A673 (cell line): ENCODE measurements at regions not wholly inside any gene's neighbourhood (a gene's known extent, or its start where the extent isn't known, plus 50 kb on each side); places are given as distances from the start of the nearest gene placed in this dataset.

Experiments
- BruUV-seq: library from RNA; stranded (reverse); fragments of 400-500 nt; replicated peaks from 2 replicates; lab custom pipeline; 2021; lab: Mats Ljungman, UMichigan
- CTCF ChIA-PET: fragments of 300-600 bp; sonication (Branson Sonifier 250); formaldehyde crosslinking; loops from one replicate; lab custom pipeline; 2022; ENCODE audit warnings: antibody characterized with exemption; lab: Charles Lee
- POLR2A ChIA-PET: fragments of 300-600 bp; sonication (Branson Sonifier 250); formaldehyde crosslinking; loops from one replicate; lab custom pipeline; 2022; ENCODE audit warnings: antibody characterized with exemption; ENCODE audit not compliant: low non-redundant PET; lab: Charles Lee
- DNase-seq: peaks from one replicate; pipeline ENCODE4 v3.0.0-alpha.2; 2015; ENCODE audit warnings: low spot score
- H3K27ac ChIP-seq: fragments of 200-600 bp; sonication (generic); 2 replicates; pipeline ENCODE4 v1.5.1; 2016; ENCODE audit warnings: mixed run types, low read depth, mild to moderate bottlenecking, mixed read lengths, antibody characterized with exemption, low read length; ENCODE audit not compliant: poor library complexity, severe bottlenecking
- H3K27me3 ChIP-seq: fragments of 200-600 bp; sonication (generic); replicated peaks from 2 replicates; pipeline ENCODE4 v1.6.1; 2017; ENCODE audit warnings: mixed run types, low read depth, mild to moderate bottlenecking, mixed read lengths, antibody characterized with exemption, low read length; ENCODE audit not compliant: insufficient read depth, poor library complexity
- H3K36me3 ChIP-seq: fragments of 200-600 bp; sonication (generic); 2 replicates; pipeline ENCODE4 v1.6.1; 2016; ENCODE audit warnings: mixed run types, mild to moderate bottlenecking, mixed read lengths, antibody characterized with exemption, low read length; ENCODE audit not compliant: insufficient read depth, poor library complexity, severe bottlenecking
- H3K4me1 ChIP-seq: fragments of 200-600 bp; sonication (generic); 2 replicates; pipeline ENCODE4 v1.6.1; 2017; ENCODE audit warnings: mixed run types, mild to moderate bottlenecking, mixed read lengths, antibody characterized with exemption, low read length; ENCODE audit not compliant: insufficient read depth, poor library complexity, severe bottlenecking
- H3K4me3 ChIP-seq: fragments of 200-600 bp; sonication (generic); 2 replicates; pipeline ENCODE4 v1.5.1; 2016; ENCODE audit warnings: low read depth, mixed run types, mild to moderate bottlenecking, mixed read lengths, low read length; ENCODE audit not compliant: poor library complexity, severe bottlenecking
- H3K9me3 ChIP-seq: fragments of 200-600 bp; sonication (generic); 2 replicates; pipeline ENCODE4 v1.6.1; 2016; ENCODE audit warnings: mixed run types, low read depth, mild to moderate bottlenecking, mixed read lengths, antibody characterized with exemption, low read length; ENCODE audit not compliant: poor library complexity, severe bottlenecking
- EZH2 ChIP-seq: fragments of 200-600 bp; sonication (generic); IDR thresholded peaks from 2 replicates; pipeline ENCODE4 v1.6.1; 2017; ENCODE audit warnings: borderline replicate concordance, low read depth, mild to moderate bottlenecking, mixed read lengths, antibody characterized with exemption, low read length; ENCODE audit not compliant: poor library complexity, severe bottlenecking
- intact Hi-C: fragments of 100-400 bp; cut with micrococcal nuclease; formaldehyde crosslinking; loops from one replicate; pipeline ENCODE4 v1.10.0; 2022; ENCODE audit not compliant: unreplicated experiment
- TF ChIP-seq, protein P1 (sequence below): fragments of 300-800, 200-600 bp; sonication (generic); conservative IDR thresholded peaks from 2 replicates; pipeline ENCODE4 v1.5.1; 2017; ENCODE audit warnings: low read depth, mild to moderate bottlenecking, antibody characterized with exemption, low read length, moderate library complexity, mixed read lengths

GRCh38 chr13:47239025-47239424 is 342.2 kb upstream of the HTR2A start:
- CTCF ChIA-PET = no interaction called here
- H3K27me3 ChIP-seq = no peaks in the 10 kb centered on the region

DNA sequence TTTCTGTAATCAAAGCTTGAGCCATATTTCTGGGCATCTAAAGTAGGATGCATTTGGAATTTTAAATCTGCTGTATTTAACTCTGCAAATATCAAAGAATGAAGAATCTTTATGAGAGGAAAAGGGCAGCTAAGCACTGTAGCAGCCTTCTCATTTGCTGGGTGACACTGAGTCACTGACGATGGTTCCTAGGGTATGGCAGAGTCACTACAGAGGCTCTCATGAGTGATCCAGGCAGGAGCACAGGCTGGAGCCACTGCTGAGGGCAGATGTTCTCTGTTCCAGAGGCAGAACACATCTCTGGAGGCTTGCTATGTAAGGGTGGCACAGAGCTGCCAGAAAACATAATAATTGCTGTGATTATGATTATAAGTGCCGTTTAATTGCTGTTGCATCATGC is 340.7 kb upstream of the HTR2A start:
- no peaks in the 10 kb centered on the region for H3K27me3 ChIP-seq
- H3K27ac ChIP-seq = no peak overlapping the region
- no peaks in the 10 kb centered on the region for H3K9me3 ChIP-seq
- DNase-seq = no peak
- TF ChIP-seq EZH2 = no peak
- TF ChIP-seq, protein P1, sequence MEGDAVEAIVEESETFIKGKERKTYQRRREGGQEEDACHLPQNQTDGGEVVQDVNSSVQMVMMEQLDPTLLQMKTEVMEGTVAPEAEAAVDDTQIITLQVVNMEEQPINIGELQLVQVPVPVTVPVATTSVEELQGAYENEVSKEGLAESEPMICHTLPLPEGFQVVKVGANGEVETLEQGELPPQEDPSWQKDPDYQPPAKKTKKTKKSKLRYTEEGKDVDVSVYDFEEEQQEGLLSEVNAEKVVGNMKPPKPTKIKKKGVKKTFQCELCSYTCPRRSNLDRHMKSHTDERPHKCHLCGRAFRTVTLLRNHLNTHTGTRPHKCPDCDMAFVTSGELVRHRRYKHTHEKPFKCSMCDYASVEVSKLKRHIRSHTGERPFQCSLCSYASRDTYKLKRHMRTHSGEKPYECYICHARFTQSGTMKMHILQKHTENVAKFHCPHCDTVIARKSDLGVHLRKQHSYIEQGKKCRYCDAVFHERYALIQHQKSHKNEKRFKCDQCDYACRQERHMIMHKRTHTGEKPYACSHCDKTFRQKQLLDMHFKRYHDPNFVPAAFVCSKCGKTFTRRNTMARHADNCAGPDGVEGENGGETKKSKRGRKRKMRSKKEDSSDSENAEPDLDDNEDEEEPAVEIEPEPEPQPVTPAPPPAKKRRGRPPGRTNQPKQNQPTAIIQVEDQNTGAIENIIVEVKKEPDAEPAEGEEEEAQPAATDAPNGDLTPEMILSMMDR = no peak
- no peaks in the 10 kb centered on the region for H3K36me3 ChIP-seq
- ChIA-PET POLR2A (no interaction called here), CTCF (no interaction called here)
- no TSS peak for BruUV-seq
- no peaks in the 10 kb centered on the region for H3K4me1 ChIP-seq
- intact Hi-C loops = no loop called here
- H3K4me3 ChIP-seq = no peak overlapping the region

More at GRCh38 chr13:47239025-47239424, 342.2 kb upstream of the HTR2A start:
- DNase-seq = no peak
- Histone ChIP-seq H3K9me3 (no peaks in the 10 kb centered on the region), H3K36me3 (no peaks in the 10 kb centered on the region), H3K4me3 (no peak overlapping the region), H3K27ac (no peak overlapping the region), H3K4me1 (no peaks in the 10 kb centered on the region)
- BruUV-seq = no TSS peak
- POLR2A ChIA-PET = no interaction called here
- intact Hi-C loops = no loop called here
- TF ChIP-seq EZH2 = no peak
- TF ChIP-seq, protein P1 = no peak

- H3K27me3 ChIP-seq = no peaks in the 10 kb centered on the region
- no peak overlapping the region for H3K27ac ChIP-seq
- TF ChIP-seq EZH2 = no peak
- TF ChIP-seq, protein P1 = no peak
- H3K4me1 ChIP-seq = no peaks in the 10 kb centered on the region
- intact Hi-C loops = no loop called here
- no peaks in the 10 kb centered on the region for H3K36me3 ChIP-seq
- ChIA-PET POLR2A (no interaction called here), CTCF (no interaction called here)
- H3K9me3 ChIP-seq = peaks cover 6% of the 10 kb centered on the region
- DNase-seq = no peak
- H3K4me3 ChIP-seq = no peak overlapping the region
- BruUV-seq = no TSS peak
These were observed 336.9 kb upstream of the HTR2A start for GRCh38 chr13:47233734-47234133.
